ENCODE measurements at regions not wholly inside any gene's neighbourhood (a gene's known extent, or its start where the extent isn't known, plus 50 kb on each side); places are given as distances from the start of the nearest gene placed in this dataset.
"Not testable (repeated sequence)": the region's sequence is repeated elsewhere in the genome, so short reads cannot be mapped to it uniquely, and the experiment has no call there.

- DNase-seq (ENCODE audit: low spot score): no peak
Measured at GRCh38 chr6:169014211-169015197, 239.1 kb downstream of the THBS2 start.

DNA sequence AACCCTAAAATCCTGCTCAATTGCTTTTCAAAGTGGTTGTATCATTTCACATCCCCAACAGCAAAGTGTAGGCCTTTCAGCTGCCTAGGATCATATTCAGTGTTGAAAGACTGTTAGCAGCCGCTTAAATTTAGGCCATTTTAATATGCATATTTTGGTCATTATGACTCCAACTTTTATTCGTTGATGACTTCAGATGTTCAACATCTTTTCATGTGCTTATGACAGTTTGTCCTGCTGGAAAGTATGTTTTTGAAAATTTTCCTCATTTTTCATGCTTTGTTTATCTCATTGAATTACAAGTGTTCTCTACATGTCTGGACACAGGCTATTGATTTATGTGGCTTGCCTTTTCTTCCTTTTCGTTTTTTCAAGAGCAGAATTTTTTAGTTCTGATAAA, 244.0 kb downstream of the THBS2 start:
- no peak for DNase-seq (ENCODE audit: low spot score)

DNA sequence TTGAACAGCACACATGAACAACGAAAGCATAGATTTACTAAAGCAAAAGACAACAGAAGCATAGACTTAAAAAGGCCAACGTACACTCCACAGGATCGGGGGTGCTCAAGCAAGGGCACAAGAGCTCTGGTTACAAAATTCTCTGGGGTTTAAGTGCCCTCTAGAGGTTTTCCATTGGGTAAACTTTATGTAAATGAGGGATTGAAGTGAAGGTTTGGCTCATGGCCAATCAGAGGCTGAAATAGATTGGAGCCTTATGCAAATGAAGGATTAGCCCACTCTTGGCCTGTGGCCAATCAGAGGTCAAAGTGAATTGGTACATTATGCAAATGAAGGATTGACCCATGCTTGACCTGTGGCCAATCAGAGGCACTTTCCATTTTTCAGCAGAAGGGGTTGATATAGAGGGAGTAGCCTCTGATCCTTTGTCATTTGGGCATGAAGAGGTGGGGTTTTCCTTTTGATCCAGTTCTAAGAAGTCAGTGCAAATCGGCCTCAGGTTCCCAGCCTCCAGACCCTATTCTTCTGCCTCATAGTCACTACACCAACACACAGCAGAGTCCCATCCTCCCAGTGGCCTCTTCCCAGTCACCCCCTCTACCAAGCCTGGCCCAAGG, 244.9 kb downstream of the THBS2 start:
- no peak for DNase-seq (ENCODE audit: low spot score)

GRCh38 chr6:169005166-169005565, 248.5 kb downstream of the THBS2 start:
- no peak for DNase-seq (ENCODE audit: low spot score)

GRCh38 chr6:169000022-169000421, 253.6 kb downstream of the THBS2 start:
- no peak for DNase-seq (ENCODE audit: low spot score)

- DNase-seq (ENCODE audit: low spot score): no peak
Measured at GRCh38 chr6:168999392-168999791, 254.3 kb downstream of the THBS2 start.

GRCh38 chr6:168996356-168996625, 257.4 kb downstream of the THBS2 start:
- DNase-seq (ENCODE audit: low spot score): no peak

GRCh38 chr6:168995526-168996355, 257.9 kb downstream of the THBS2 start:
- no peak for DNase-seq (ENCODE audit: low spot score)

GRCh38 chr6:168994956-168995355, 258.7 kb downstream of the THBS2 start:
- DNase-seq (ENCODE audit: low spot score): no peak

GRCh38 chr6:168992446-168993144, 261.1 kb downstream of the THBS2 start:
- no peak for DNase-seq (ENCODE audit: low spot score)

DNA sequence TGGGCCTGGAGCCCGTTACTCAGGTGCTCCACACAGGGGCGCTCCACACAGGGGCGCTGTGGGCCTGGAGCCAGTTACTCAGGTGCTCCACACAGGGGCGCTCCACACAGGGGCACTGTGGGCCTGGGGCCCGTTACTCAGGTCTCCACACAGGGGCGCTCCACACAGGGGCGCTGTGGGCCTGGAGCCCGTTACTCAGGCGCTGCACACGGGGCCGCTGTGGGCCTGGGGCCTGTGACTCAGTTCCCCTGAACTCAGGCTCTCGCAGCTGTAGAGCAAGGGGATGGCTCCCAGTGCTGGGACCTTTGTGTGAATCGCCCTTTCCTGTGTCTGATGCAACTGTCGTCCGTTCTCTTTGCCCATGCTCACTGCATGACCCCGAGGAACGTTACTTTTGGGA, 262.0 kb downstream of the THBS2 start:
- not testable (repeated sequence) for DNase-seq (ENCODE audit: low spot score)

DNA sequence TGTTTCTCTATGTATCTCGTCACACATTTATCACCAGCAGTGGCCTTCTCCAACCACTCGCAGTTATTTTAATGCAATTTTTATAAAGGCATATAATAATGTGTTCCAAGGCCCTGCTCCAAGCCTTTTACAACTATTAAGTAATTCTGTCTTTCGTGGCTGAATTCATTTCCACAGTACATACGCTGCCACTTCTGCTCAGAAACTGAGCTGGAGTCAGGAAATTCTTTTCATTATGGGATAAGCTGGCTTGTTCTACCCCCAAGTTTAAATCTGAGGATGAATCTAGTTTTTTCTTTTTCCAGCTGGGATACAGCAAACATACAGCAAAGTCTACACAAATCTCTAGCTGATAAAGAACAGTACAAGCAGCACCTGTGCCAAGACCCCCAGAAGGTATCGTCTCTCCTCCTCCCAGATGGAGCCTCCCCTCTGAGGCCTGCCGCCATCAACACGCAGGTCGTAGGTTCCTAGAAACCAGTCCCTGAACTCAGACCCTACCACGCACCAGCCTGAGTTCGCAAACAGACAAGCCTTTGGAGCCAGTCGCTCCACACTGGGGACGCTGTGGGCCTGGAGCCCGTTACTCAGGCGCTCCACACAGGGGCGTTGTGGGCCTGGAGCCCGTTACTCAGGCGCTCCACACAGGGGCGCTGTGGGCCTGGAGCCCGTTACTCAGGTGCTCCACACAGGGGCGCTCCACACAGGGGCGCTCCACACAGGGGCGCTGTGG, 263.5 kb downstream of the THBS2 start:
- no peak for DNase-seq (ENCODE audit: low spot score)

- no peak for DNase-seq (ENCODE audit: low spot score)
Measured at GRCh38 chr6:168989421-168989820, 264.2 kb downstream of the THBS2 start.

GRCh38 chr6:168988801-168989200, 264.8 kb downstream of the THBS2 start:
- no peak for DNase-seq (ENCODE audit: low spot score)

DNA sequence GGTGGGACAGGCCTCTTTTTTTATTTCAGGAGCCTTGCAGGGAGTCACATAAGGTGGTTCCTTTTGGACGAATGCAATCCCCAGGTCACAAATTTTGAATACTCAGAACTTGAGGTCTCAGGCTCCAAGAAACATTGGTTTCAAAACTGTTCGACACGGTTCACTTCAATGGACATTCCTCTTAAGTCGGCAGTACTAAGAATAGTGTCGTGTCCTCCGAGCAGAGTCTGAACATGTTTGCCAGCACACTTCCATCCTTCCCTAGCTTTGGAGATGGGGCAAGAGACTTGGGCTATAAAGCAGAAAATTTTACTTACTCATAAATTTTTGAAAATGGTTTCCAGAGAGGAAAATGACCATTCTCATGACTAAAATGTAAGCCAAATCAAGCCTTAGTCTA, 265.4 kb downstream of the THBS2 start:
- no peak for DNase-seq (ENCODE audit: low spot score)

- DNase-seq (ENCODE audit: low spot score): no peak
Measured at GRCh38 chr6:168985705-168986104, 267.9 kb downstream of the THBS2 start.

DNA sequence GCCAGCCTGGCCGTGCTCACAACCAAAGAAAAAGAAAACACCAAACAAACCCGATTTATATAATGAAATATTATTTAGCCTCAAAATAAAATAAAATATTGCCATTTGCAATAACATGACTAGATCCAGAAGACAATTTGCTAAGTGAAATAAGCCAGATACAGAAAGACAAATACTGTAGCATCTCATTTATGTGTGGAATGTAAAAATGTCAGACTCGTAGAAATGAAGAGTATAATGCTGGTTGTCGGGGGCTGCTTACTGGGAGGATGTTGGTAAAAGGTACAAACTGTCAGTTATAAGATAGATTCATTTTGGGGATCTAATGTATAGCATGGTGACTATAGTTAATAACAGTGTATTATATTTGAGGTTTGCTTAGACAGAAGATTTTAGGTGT, 269.7 kb downstream of the THBS2 start:
- DNase-seq (ENCODE audit: low spot score): no peak

DNA sequence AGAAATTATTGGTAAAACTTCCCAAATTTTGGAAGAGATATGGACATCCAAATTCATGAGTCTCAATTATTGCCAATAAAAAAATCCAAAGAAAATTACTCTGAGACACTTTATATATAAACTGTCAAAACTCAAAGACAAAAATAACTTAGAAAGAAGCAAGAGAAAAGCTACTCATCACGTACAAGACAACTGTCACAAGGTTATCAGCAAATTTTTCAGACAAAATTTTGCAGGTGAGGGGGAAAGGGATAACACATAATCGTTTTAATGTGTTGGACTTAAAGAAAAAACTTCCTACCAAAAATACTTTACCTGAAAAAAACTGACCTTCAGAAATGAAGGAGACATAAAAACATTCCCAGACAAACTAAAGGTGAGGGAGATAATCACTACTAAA, 272.5 kb downstream of the THBS2 start:
- no peak for DNase-seq (ENCODE audit: low spot score)

DNA sequence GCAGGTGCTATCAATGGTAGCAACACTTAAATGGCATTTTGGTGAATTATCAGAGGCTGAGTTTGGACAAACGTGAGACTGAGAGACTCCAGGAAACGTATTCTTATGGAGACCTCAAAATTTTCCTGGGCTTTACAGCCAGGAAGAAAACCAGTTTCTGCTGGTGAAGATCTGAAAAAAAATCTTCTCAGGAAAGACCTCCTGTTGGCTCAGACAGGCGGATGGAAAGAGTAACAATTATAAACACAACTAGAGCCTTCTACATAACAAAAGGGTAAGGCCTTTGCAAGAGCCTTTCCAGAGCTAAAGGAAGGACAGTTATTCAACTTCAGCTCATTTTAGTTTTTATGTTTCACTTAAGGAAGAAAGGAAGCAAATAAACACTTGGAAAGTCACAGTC, 274.4 kb downstream of the THBS2 start:
- no peak for DNase-seq (ENCODE audit: low spot score)

GRCh38 chr6:168972128-168972527, 281.5 kb downstream of the THBS2 start:
- no peak for DNase-seq (ENCODE audit: low spot score)

- DNase-seq (ENCODE audit: low spot score): no peak
Measured at GRCh38 chr6:168971549-168971948, 282.1 kb downstream of the THBS2 start.

- no peak for DNase-seq (ENCODE audit: low spot score)
Measured at GRCh38 chr6:168968801-168969200, 284.8 kb downstream of the THBS2 start.

Measured in hepatic stellate cell (primary cell).